ENCODE measurements at regions not wholly inside any gene's neighbourhood (a gene's known extent, or its start where the extent isn't known, plus 50 kb on each side); places are given as distances from the start of the nearest gene placed in this dataset.

- DNase-seq (ENCODE audit: extremely low read depth, low read depth), result no peak
These were observed 740.8 kb upstream of the ZEB2 start for GRCh38 chr2:145260674-145261073.

GRCh38 chr2:145260081-145260480 is 740.2 kb upstream of the ZEB2 start:
- no peak for DNase-seq (ENCODE audit: extremely low read depth, low read depth)

- DNase-seq (ENCODE audit: extremely low read depth, low read depth), result no peak
These were observed 739.1 kb upstream of the ZEB2 start for GRCh38 chr2:145258903-145259579.

GRCh38 chr2:145257931-145258330 is 738.0 kb upstream of the ZEB2 start:
- no peak for DNase-seq (ENCODE audit: extremely low read depth, low read depth)

- no peak for DNase-seq (ENCODE audit: extremely low read depth, low read depth)
These were observed 736.6 kb upstream of the ZEB2 start for GRCh38 chr2:145256551-145256950.

- no peak for DNase-seq (ENCODE audit: extremely low read depth, low read depth)
These were observed 734.4 kb upstream of the ZEB2 start for GRCh38 chr2:145254291-145254690.

GRCh38 chr2:145253492-145253891 is 733.6 kb upstream of the ZEB2 start:
- no peak for DNase-seq (ENCODE audit: extremely low read depth, low read depth)

- DNase-seq (ENCODE audit: extremely low read depth, low read depth), result no peak
These were observed 725.5 kb upstream of the ZEB2 start for GRCh38 chr2:145245268-145245870.

GRCh38 chr2:145235312-145235711 is 715.4 kb upstream of the ZEB2 start:
- DNase-seq (ENCODE audit: extremely low read depth, low read depth), result no peak

GRCh38 chr2:145230546-145230945 is 710.6 kb upstream of the ZEB2 start:
- DNase-seq (ENCODE audit: extremely low read depth, low read depth), result no peak

- DNase-seq (ENCODE audit: extremely low read depth, low read depth), result no peak
These were observed 708.6 kb upstream of the ZEB2 start for GRCh38 chr2:145228506-145228905.

- DNase-seq (ENCODE audit: extremely low read depth, low read depth), result no peak
These were observed 707.0 kb upstream of the ZEB2 start for GRCh38 chr2:145226901-145227300.

- DNase-seq (ENCODE audit: extremely low read depth, low read depth), result no peak
These were observed 701.6 kb upstream of the ZEB2 start for GRCh38 chr2:145221516-145221915.

GRCh38 chr2:145221032-145221431 is 701.1 kb upstream of the ZEB2 start:
- no peak for DNase-seq (ENCODE audit: extremely low read depth, low read depth)

GRCh38 chr2:145220496-145220895 is 700.6 kb upstream of the ZEB2 start:
- no peak for DNase-seq (ENCODE audit: extremely low read depth, low read depth)

GRCh38 chr2:145207884-145208283 is 688.0 kb upstream of the ZEB2 start:
- no peak for DNase-seq (ENCODE audit: extremely low read depth, low read depth)

GRCh38 chr2:145206496-145207281 is 686.8 kb upstream of the ZEB2 start:
- no peak for DNase-seq (ENCODE audit: extremely low read depth, low read depth)

- DNase-seq (ENCODE audit: extremely low read depth, low read depth), result no peak
These were observed 684.0 kb upstream of the ZEB2 start for GRCh38 chr2:145203891-145204290.

- DNase-seq (ENCODE audit: extremely low read depth, low read depth), result no peak
These were observed 680.1 kb upstream of the ZEB2 start for GRCh38 chr2:145199827-145200706.

- no peak for DNase-seq (ENCODE audit: extremely low read depth, low read depth)
These were observed 679.1 kb upstream of the ZEB2 start for GRCh38 chr2:145199042-145199441.

GRCh38 chr2:145198555-145198954 is 678.6 kb upstream of the ZEB2 start:
- DNase-seq (ENCODE audit: extremely low read depth, low read depth), result no peak

All from NCI-H460 (cell line).